Stimulated activated CD4-positive, alpha-beta T cell treated with anti-CD3 and anti-CD28 coated beads, Interleukin-15, amount 100 ng/mL, for 1 hour (primary cell): ENCODE measurements at regions not wholly inside any gene's neighbourhood (a gene's known extent, or its start where the extent isn't known, plus 50 kb on each side); places are given as distances from the start of the nearest gene placed in this dataset.
"Not testable (repeated sequence)": the region's sequence is repeated elsewhere in the genome, so short reads cannot be mapped to it uniquely, and the experiment has no call there.

Experiments used
- DNase-seq, 2 donors: peaks; one replicate each; pipeline ENCODE4 v3.0.0-alpha.2; 2020; ENCODE audit warnings: low read depth in 1 of 2, low spot score in 1 of 2

GRCh38 chr12:91695964-91696363 is 449.7 kb downstream of the BTG1 start:
- DNase-seq = no peak

GRCh38 chr12:91695406-91695805 is 450.2 kb downstream of the BTG1 start:
- DNase-seq = not testable (repeated sequence)

- DNase-seq = no peak
Measured at GRCh38 chr12:91690531-91690930, 455.1 kb downstream of the BTG1 start.

GRCh38 chr12:91687052-91688017 is 458.3 kb downstream of the BTG1 start:
- DNase-seq = no peak

GRCh38 chr12:91685917-91686316 is 459.7 kb downstream of the BTG1 start:
- DNase-seq = no peak

- DNase-seq = no peak
Measured at GRCh38 chr12:91681751-91682150, 463.9 kb downstream of the BTG1 start.

- no peak for DNase-seq
Measured at GRCh38 chr12:91680864-91681263, 464.8 kb downstream of the BTG1 start.

- DNase-seq = no peak
Measured at GRCh38 chr12:91677556-91677955, 468.1 kb downstream of the BTG1 start.

GRCh38 chr12:91675401-91675800 is 470.2 kb downstream of the BTG1 start:
- no peak for DNase-seq

GRCh38 chr12:91672130-91672529 is 473.5 kb downstream of the BTG1 start:
- no peak for DNase-seq

GRCh38 chr12:91667694-91668093 is 478.0 kb downstream of the BTG1 start:
- DNase-seq = no peak

GRCh38 chr12:91663744-91664143 is 481.1 kb upstream of the DCN start:
- no peak for DNase-seq

GRCh38 chr12:91663310-91663709 is 480.7 kb upstream of the DCN start:
- no peak for DNase-seq

- no peak for DNase-seq
Measured at GRCh38 chr12:91662021-91662420, 479.4 kb upstream of the DCN start.

- DNase-seq = no peak
Measured at GRCh38 chr12:91657032-91657431, 474.4 kb upstream of the DCN start.

GRCh38 chr12:91655966-91656365 is 473.3 kb upstream of the DCN start:
- DNase-seq = no peak

- DNase-seq = no peak
Measured at GRCh38 chr12:91654087-91654486, 471.5 kb upstream of the DCN start.

GRCh38 chr12:91651728-91652127 is 469.1 kb upstream of the DCN start:
- DNase-seq = no peak

- no peak for DNase-seq
Measured at GRCh38 chr12:91643763-91644162, 461.1 kb upstream of the DCN start.

- DNase-seq = no peak
Measured at GRCh38 chr12:91640021-91640420, 457.4 kb upstream of the DCN start.

GRCh38 chr12:91639327-91639726 is 456.7 kb upstream of the DCN start:
- no peak for DNase-seq

GRCh38 chr12:91637789-91638624 is 455.4 kb upstream of the DCN start:
- DNase-seq = no peak
